ENCODE measurements at regions not wholly inside any gene's neighbourhood (a gene's known extent, or its start where the extent isn't known, plus 50 kb on each side); places are given as distances from the start of the nearest gene placed in this dataset.

GRCh38 chr7:41257660-41258059 lies 445.2 kb downstream of the INHBA start:
- DNase-seq (ENCODE audit: extremely low spot score, unreplicated experiment), result no peak
- Mint-ChIP-seq H3K27me3 (ENCODE audit: unreplicated experiment) (no peaks in the 10 kb centered on the region), H3K36me3 (ENCODE audit: unreplicated experiment) (peaks cover 2% of the 10 kb centered on the region), H3K4me3 (ENCODE audit: unreplicated experiment) (no peak overlapping the region), H3K27ac (ENCODE audit: unreplicated experiment) (no peak overlapping the region), H3K4me1 (ENCODE audit: unreplicated experiment) (peaks cover 6% of the 10 kb centered on the region), H3K9me3 (ENCODE audit: unreplicated experiment) (peaks cover 14% of the 10 kb centered on the region)
- no peak for TF ChIP-seq CTCF (IDR thresholded peaks at IDR 0.05)

- TF ChIP-seq CTCF (IDR thresholded peaks at IDR 0.05), result no peak
- DNase-seq (ENCODE audit: extremely low spot score, unreplicated experiment), result no peak
- Mint-ChIP-seq H3K9me3 (ENCODE audit: unreplicated experiment) (peaks cover 14% of the 10 kb centered on the region), H3K27me3 (ENCODE audit: unreplicated experiment) (no peaks in the 10 kb centered on the region), H3K27ac (ENCODE audit: unreplicated experiment) (no peak overlapping the region), H3K4me3 (ENCODE audit: unreplicated experiment) (no peak overlapping the region), H3K36me3 (ENCODE audit: unreplicated experiment) (peaks cover 2% of the 10 kb centered on the region), H3K4me1 (ENCODE audit: unreplicated experiment) (peaks cover 6% of the 10 kb centered on the region)
Observed at GRCh38 chr7:41256186-41256945, 446.5 kb downstream of the INHBA start.

- Mint-ChIP-seq H3K27me3 (ENCODE audit: unreplicated experiment) (no peaks in the 10 kb centered on the region), H3K27ac (ENCODE audit: unreplicated experiment) (no peak overlapping the region), H3K4me1 (ENCODE audit: unreplicated experiment) (peaks cover 5% of the 10 kb centered on the region), H3K36me3 (ENCODE audit: unreplicated experiment) (peaks cover 2% of the 10 kb centered on the region), H3K9me3 (ENCODE audit: unreplicated experiment) (peaks cover 14% of the 10 kb centered on the region), H3K4me3 (ENCODE audit: unreplicated experiment) (no peak overlapping the region)
- no peak for TF ChIP-seq CTCF (IDR thresholded peaks at IDR 0.05)
- DNase-seq (ENCODE audit: extremely low spot score, unreplicated experiment), result no peak
Observed at GRCh38 chr7:41255716-41256115, 447.2 kb downstream of the INHBA start.

GRCh38 chr7:41255113-41255512 lies 447.8 kb downstream of the INHBA start:
- no peak for DNase-seq (ENCODE audit: extremely low spot score, unreplicated experiment)
- TF ChIP-seq CTCF (IDR thresholded peaks at IDR 0.05), result no peak
- Mint-ChIP-seq H3K4me3 (ENCODE audit: unreplicated experiment) (no peak overlapping the region), H3K27ac (ENCODE audit: unreplicated experiment) (no peak overlapping the region), H3K9me3 (ENCODE audit: unreplicated experiment) (peaks cover 20% of the 10 kb centered on the region), H3K27me3 (ENCODE audit: unreplicated experiment) (no peaks in the 10 kb centered on the region), H3K36me3 (ENCODE audit: unreplicated experiment) (peaks cover 2% of the 10 kb centered on the region), H3K4me1 (ENCODE audit: unreplicated experiment) (peaks cover 4% of the 10 kb centered on the region)

- H3K9me3 Mint-ChIP-seq (ENCODE audit: unreplicated experiment), result peaks cover 9% of the 10 kb centered on the region
- no peaks in the 10 kb centered on the region for H3K36me3 Mint-ChIP-seq (ENCODE audit: unreplicated experiment)
- DNase-seq (ENCODE audit: extremely low spot score, unreplicated experiment), result no peak
- peaks cover 4% of the 10 kb centered on the region for H3K4me1 Mint-ChIP-seq (ENCODE audit: unreplicated experiment)
- TF ChIP-seq CTCF (IDR thresholded peaks at IDR 0.05), result no peak
- H3K4me3 Mint-ChIP-seq (ENCODE audit: unreplicated experiment), result no peak overlapping the region
- no peaks in the 10 kb centered on the region for H3K27me3 Mint-ChIP-seq (ENCODE audit: unreplicated experiment)
- H3K27ac Mint-ChIP-seq (ENCODE audit: unreplicated experiment), result no peak overlapping the region
Observed at GRCh38 chr7:41252957-41253356, 449.9 kb downstream of the INHBA start.

Measured in osteocyte (in vitro differentiated cells).